ENCODE measurements at regions not wholly inside any gene's neighbourhood (a gene's known extent, or its start where the extent isn't known, plus 50 kb on each side); places are given as distances from the start of the nearest gene placed in this dataset.

DNA sequence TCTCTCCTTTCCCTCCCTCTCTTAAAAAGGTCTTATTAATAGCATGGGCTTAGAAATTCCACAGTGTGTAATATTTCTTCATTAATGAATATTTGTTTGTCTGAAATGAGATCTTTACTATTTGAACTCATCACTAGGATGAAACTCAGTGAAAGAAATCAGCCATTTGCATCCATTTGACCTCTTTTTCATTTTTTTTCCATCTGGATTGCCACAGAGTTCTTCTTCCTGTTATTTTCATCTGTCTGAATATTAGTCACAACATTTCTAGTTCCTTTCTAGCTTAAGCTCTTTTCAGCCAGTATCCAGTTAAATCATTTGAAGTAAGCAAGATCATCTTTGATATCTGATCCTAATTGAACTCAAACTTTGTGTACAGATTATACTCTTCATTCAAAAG, 69.2 kb upstream of the PLS3 start:
- DNase-seq (ENCODE audit: low spot score): no peak

GRCh38 chrX:115493015-115493414, 68.0 kb upstream of the PLS3 start:
- DNase-seq (ENCODE audit: low spot score): no peak

- no peak for DNase-seq (ENCODE audit: low spot score)
Observed at GRCh38 chrX:115494161-115494560, 66.8 kb upstream of the PLS3 start.

DNA sequence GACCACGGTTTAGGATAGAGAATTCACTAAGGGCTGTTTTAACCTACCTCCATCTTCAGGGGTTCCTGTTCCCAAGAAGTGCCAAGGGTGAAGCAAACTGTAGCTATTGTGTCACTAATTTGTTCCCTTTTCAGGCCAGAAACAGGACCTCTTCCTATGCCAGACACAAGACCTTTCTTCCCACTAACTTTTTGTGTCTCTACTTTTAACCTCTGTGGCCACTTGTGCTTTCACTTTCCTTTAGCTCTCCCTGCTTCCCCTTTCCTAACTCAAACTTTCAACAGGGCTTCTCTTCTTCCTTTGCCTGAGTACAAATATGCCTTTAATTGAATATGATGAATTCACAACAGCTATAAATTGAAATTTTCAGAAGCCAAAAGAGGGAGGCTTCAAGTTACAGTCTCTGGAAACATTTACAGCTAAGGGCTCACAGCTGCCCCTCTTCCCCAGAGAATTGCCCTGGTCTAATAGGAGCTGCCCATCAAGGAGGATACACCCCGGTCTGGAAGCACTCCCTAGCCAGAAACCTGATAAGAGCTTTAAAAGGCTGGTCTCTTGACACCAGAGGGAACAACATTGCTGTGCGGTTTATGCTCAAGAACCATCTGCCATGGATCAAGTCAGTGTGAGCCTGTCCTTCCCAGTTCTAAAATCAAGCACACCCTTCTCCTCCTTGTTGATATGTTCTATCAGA, 61.7 kb upstream of the PLS3 start:
- no peak for DNase-seq (ENCODE audit: low spot score)

DNA sequence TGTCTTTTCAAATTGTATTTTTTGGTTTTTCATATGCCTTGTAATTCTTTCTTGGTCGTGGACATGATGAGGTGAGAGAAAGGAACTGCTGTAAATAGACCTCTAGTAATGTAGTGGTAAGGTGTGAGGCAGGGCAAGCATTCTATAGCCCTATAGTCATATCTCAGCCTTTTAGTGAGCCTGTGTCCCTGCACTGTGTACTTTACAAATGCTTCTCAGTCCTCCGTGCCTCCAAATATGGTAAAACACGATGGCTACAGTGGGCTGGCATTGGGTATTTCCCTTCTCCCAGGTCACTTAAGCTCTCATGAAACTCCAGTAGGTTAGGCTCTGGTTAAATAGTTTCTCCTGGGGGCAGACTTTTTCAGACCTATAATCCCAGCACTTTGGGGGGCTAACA, 57.9 kb upstream of the PLS3 start:
- no peak for DNase-seq (ENCODE audit: low spot score)

- no peak for DNase-seq (ENCODE audit: low spot score)
Observed at GRCh38 chrX:115504167-115504566, 56.8 kb upstream of the PLS3 start.

Measured in LoVo (cell line).